Thymus (tissue), 11 donors: ENCODE measurements at regions not wholly inside any gene's neighbourhood (a gene's known extent, or its start where the extent isn't known, plus 50 kb on each side); places are given as distances from the start of the nearest gene placed in this dataset.

Source experiments
- DNase-seq, 9 donors: peaks; one replicate each; pipeline ENCODE4 v3.0.0-alpha.2; 2013; ENCODE audit warnings: low spot score in 9 of 9, low read depth in 6 of 9, missing footprints in 1 of 9
- H3K27ac ChIP-seq, 2 donors: one replicate each; pipeline ENCODE4 v1.5.1; 2013; ENCODE audit warnings: control low read depth in 1 of 2, low read depth in 1 of 2, low read length in 1 of 2, mild to moderate bottlenecking in 1 of 2, moderate library complexity in 1 of 2
- H3K27me3 ChIP-seq, 2 donors: one replicate each; pipeline ENCODE4 v1.5.1; 2013; ENCODE audit warnings: low read length in 1 of 2; ENCODE audit not compliant: control insufficient read depth in 2 of 2, insufficient read depth in 1 of 2
- H3K36me3 ChIP-seq, 2 donors: one replicate each; pipeline ENCODE4 v1.5.1; 2013; ENCODE audit warnings: low read length in 1 of 2, mild to moderate bottlenecking in 1 of 2, moderate library complexity in 1 of 2; ENCODE audit not compliant: control insufficient read depth in 2 of 2, insufficient read depth in 2 of 2
- H3K4me1 ChIP-seq, 2 donors: one replicate each; pipeline ENCODE4 v1.5.1; 2013; ENCODE audit warnings: low read length in 2 of 2; ENCODE audit not compliant: control insufficient read depth in 2 of 2, insufficient read depth in 2 of 2
- H3K4me3 ChIP-seq, 2 donors: one replicate each; pipeline ENCODE4 v1.5.1; 2013; ENCODE audit warnings: low read length in 2 of 2, control low read depth in 1 of 2, mild to moderate bottlenecking in 1 of 2
- H3K9me3 ChIP-seq, 2 donors: one replicate each; pipeline ENCODE4 v1.5.1; 2013; ENCODE audit warnings: low read length in 1 of 2, mild to moderate bottlenecking in 1 of 2; ENCODE audit not compliant: control insufficient read depth in 2 of 2, insufficient read depth in 1 of 2
- WGBS: extraction: QIAGEN DNeasy Blood & Tissue Kit; methylation state at CpG from one replicate; pipeline ENCODE4 v1.1.7; 2013; 5-methylcytosine and 5-hydroxymethylcytosine counted together
- donor health status: healthy.

DNA sequence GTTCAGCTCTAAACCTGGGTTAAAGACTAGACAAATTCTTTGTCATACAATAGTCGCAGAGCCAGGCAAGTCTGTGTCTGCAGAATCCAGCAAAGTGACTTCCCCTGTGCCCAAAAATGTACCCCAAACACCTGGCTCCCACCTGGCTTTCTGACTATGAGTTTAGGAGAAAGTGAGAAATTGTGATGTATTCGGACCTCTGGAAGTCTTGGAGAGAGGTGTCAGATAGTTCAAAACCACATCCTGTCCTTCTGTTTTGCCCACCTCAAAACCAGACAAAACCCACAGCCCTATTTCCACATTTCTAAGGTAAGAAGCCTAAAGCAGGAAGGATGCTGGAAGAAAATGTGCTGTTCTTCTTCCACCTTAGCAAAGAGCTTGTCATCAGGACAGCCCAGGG, 63.8 kb upstream of the CLMP start:
- peaks cover 1 to 24% of the 10 kb centered on the region in 2 donors for H3K9me3 ChIP-seq
- DNase-seq, result no peak
- H3K4me3 ChIP-seq, result no peak overlapping the region
- no peaks in the 10 kb centered on the region for H3K27me3 ChIP-seq
- WGBS, result 4% methylated on average over 2 of the region's 2 CpGs
- H3K36me3 ChIP-seq, result no peaks in the 10 kb centered on the region
- no peak overlapping the region for H3K27ac ChIP-seq
- H3K4me1 ChIP-seq, result peaks cover 10 to 29% of the 10 kb centered on the region in 2 donors

DNA sequence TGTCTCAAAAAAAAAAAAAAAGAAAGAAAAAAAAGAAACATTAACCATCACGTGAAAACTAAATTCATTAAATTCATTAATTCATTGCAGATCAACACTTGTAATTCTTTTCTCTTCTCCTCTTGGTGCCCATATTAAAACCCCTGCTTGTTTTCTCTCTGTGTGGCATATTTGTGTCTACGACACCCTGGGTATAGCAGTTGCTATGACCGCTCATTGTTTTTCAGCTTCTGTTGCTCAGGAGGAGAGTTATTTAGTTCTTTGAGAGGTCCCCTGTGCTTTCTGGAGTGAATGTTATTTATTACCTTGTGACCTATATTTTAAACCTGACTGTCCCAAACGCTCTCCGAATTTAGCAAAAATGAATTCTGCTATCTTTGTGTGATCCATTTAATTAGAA, 62.3 kb upstream of the CLMP start:
- no peak for DNase-seq
- peaks cover 1 to 24% of the 10 kb centered on the region in 2 donors for H3K9me3 ChIP-seq
- H3K27me3 ChIP-seq, result no peaks in the 10 kb centered on the region
- H3K4me1 ChIP-seq, result peaks cover 7 to 16% of the 10 kb centered on the region in 2 donors
- WGBS, result over 99% methylated on average over 5 of the region's 5 CpGs
- no peak overlapping the region for H3K27ac ChIP-seq
- no peak overlapping the region for H3K4me3 ChIP-seq
- no peaks in the 10 kb centered on the region for H3K36me3 ChIP-seq

DNA sequence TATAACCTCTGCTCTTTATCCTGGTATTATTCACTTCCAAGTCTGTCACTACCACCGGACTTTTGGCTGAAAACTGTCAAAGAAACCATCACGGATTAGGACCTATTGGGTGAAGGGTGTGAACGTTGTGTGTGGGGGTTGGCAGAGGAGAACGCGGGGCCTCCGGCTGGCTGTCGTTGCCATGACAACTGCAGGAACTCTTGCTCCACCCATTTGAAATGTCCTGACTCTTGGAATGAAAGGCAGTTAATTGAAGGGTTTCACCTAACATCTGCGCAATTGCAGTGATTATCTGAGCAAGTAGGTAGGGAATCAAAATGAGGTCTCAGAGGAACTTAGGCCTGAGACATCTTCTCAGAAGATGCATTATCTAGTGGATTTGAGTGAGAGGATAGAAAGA, 60.9 kb upstream of the CLMP start:
- no peaks in the 10 kb centered on the region for H3K36me3 ChIP-seq
- peaks cover 1 to 24% of the 10 kb centered on the region in 2 donors for H3K9me3 ChIP-seq
- no peak for DNase-seq
- H3K4me3 ChIP-seq, result no peak overlapping the region
- WGBS, result 92% methylated on average over 8 of the region's 8 CpGs
- H3K27me3 ChIP-seq, result no peaks in the 10 kb centered on the region
- H3K27ac ChIP-seq, result no peak overlapping the region
- H3K4me1 ChIP-seq, result peaks cover 7 to 9% of the 10 kb centered on the region in 2 donors

DNA sequence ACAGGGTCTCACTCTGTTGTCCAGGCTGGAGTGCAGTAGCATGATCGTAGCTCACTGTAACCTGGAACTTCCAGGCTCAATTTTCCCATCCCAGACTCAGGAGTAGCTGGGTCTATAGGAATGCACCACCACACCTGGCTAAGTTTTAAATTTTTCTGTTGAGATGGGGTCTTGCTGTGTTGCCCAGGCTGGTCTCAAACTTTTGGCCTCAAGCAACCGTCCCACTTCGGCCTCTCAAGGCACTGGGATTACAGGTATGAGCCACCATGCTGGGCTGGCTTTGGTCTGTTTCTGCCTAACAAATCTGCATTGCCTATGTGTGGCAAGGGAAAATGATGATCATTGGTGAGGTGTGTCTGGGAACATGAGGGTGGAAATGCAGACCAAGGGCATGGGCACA, 59.3 kb upstream of the CLMP start:
- Histone ChIP-seq H3K9me3 (peaks cover 1 to 16% of the 10 kb centered on the region in 2 donors), H3K27me3 (no peaks in the 10 kb centered on the region), H3K4me1 (peaks cover 3 to 8% of the 10 kb centered on the region in 2 donors), H3K27ac (no peak overlapping the region), H3K36me3 (no peaks in the 10 kb centered on the region), H3K4me3 (no peak overlapping the region)
- no peak for DNase-seq
- WGBS, result 96% methylated on average over 3 of the region's 3 CpGs

DNA sequence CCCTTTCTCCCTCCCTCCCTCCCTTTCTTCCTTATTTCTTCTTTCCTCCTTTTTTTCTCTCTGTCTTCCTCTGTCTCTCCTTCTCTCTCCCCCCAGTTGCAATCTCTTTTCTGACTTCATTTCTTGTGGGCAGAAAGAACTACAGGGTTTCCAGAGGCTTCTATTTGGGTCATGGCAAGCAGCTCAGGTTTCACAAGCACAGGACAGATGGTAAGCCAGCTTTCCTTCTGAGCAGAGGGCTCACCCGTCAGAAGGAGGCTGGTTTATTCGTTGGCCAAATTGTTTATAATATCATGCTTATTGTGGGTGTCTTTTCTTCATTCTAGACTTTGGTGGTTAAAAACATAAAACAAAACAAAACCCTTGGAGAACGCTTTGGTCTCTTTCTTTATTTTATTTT, 58.9 kb upstream of the CLMP start:
- H3K9me3 ChIP-seq, result peaks cover 1 to 13% of the 10 kb centered on the region in 2 donors
- peaks cover 1 to 4% of the 10 kb centered on the region in 2 donors for H3K4me1 ChIP-seq
- 96% methylated on average over 3 of the region's 3 CpGs for WGBS

DNA sequence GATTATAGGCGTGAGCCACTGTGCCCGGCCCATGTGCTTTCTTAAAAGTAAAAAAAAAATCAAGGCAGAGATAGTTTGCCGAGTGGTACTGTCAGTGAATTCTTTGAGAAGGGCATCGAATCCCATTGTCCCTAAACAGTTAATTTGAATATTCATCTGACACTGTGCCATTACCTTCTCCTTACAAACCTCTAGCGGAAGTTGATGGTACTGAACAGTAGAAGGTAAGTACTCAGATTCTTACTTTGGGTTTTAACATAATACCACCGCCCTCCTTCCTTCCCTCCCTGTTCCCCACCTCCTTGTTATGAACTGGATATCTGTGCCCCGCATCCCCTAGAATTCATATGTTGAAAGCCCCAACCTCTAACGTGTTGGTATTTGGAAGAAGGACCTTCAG, 58.2 kb upstream of the CLMP start:
- H3K27me3 ChIP-seq, result no peaks in the 10 kb centered on the region
- no peak overlapping the region for H3K27ac ChIP-seq
- DNase-seq, result no peak
- no peaks in the 10 kb centered on the region for H3K36me3 ChIP-seq
- WGBS, result 98% methylated on average over 8 of the region's 8 CpGs
- H3K9me3 ChIP-seq, result peaks cover under 1 to 6% of the 10 kb centered on the region in 2 donors
- peaks cover 0 to 2% of the 10 kb centered on the region in 2 donors for H3K4me1 ChIP-seq
- H3K4me3 ChIP-seq, result no peak overlapping the region

More for the DNA sequence above, 58.9 kb upstream of the CLMP start:
- H3K36me3 ChIP-seq, result no peaks in the 10 kb centered on the region
- no peaks in the 10 kb centered on the region for H3K27me3 ChIP-seq
- no peak overlapping the region for H3K4me3 ChIP-seq
- no peak for DNase-seq
- no peak overlapping the region for H3K27ac ChIP-seq

DNA sequence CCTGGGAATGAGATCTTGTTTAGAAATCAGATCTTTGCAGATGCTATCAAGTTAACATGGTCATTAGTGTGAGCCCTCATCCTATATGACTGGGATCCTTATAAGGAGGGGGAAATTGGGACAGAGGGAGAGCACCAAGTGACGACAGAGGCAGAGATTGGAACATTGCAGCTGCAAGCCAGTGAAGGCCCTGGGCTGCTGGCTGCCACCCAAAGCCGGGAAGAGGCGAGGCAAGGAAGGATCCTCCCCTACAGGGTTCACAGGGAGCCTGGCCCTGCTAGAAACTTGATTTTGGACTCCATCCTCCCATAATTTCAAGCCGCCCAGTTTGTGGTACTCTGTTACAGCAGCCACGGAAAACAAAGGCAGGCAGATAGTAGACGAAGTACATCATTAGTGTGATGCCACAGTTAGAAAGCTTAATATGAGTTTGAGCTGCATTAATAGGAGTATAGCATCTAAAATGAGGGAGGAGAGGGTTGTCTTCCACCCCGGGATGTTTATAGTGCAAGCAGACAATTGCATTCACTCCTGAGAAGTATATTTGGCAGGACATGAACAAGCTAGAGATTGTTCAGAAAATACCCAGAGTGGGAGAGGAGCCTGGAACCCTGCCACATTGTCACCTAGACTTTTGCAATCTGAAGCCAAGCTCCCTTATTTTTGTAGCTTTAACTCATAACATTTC, 56.8 kb upstream of the CLMP start:
- DNase-seq, result no peak
- no peaks in the 10 kb centered on the region for H3K9me3 ChIP-seq
- H3K27ac ChIP-seq, result no peak overlapping the region
- H3K27me3 ChIP-seq, result no peaks in the 10 kb centered on the region
- 90% methylated on average over 7 of the region's 7 CpGs for WGBS
- H3K4me1 ChIP-seq, result peaks cover 2 to 5% of the 10 kb centered on the region in 2 donors
- H3K36me3 ChIP-seq, result no peaks in the 10 kb centered on the region
- H3K4me3 ChIP-seq, result no peak overlapping the region

DNA sequence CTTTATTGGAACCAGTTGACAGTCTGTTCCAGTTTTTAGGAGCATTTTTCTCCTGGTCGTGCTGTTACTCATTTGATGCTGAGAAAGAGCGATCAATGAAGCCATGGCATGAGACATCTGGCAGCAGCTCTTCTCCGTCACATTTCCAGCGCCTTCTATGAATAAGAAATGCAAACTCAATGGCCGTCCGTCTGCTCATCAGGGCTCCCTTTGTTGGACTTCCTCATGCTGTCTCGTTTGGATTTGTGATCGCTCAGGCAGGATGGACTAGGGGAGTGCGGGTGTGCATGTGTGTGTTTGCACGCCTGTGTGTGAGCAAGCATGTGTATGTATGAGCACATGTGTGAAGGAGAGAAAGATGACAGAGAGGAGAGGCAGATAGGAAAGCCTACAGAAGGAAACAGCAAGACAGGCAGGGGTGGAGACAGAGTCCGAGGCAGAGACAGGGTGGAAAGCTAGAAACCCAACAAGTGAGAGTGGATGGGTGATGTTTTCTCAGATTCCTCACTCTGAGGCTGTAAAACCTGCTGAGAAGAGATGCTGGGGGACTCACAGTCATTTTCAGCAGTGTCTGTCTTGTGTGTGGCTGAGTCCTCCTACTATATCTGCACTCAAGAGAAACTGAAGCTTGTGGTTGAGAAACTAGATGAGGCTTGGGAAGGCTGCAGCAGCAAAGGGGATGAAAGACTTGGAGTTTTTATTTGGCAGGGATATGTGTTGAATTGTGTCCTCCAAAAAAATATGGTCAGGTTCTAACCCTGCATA, 56.0 kb upstream of the CLMP start:
- no peak for DNase-seq
- 93% methylated on average over 11 of the region's 11 CpGs for WGBS
- Histone ChIP-seq H3K9me3 (no peaks in the 10 kb centered on the region), H3K27ac (no peak overlapping the region), H3K27me3 (no peaks in the 10 kb centered on the region), H3K36me3 (no peaks in the 10 kb centered on the region), H3K4me1 (peaks cover 2 to 5% of the 10 kb centered on the region in 2 donors), H3K4me3 (no peak overlapping the region)

DNA sequence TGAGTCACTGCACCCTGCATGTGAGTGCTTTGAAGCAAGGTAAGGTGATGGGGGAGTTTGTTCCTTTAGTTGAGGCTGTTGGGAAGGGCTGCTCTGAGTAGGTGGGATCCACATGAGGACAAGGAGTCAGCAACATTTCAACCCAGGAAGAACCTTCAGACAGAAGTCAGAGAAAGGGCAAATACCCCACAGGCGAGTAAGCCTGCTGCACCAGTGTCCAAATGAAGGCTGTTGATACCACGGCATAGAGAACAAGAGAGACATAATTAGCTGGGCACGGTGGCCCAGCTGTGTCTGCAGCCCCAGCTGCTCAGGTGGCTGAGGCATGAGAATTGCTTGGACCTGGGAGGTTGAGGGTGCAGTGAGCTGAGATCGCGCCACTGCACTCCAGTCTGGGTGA, 54.3 kb upstream of the CLMP start:
- 95% methylated on average over 5 of the region's 5 CpGs for WGBS
- H3K27ac ChIP-seq, result no peak overlapping the region

More for the DNA sequence above, 54.3 kb upstream of the CLMP start:
- Histone ChIP-seq H3K9me3 (no peaks in the 10 kb centered on the region), H3K36me3 (no peaks in the 10 kb centered on the region), H3K4me1 (peaks cover 2 to 5% of the 10 kb centered on the region in 2 donors), H3K4me3 (no peak overlapping the region), H3K27me3 (no peaks in the 10 kb centered on the region)
- no peak for DNase-seq
